BLaER1 treated with 17β-estradiol and CSF1 and Interleukin-3, amounts not matched to agents 10 nM and 100 nM (cell line): ENCODE measurements at regions not wholly inside any gene's neighbourhood (a gene's known extent, or its start where the extent isn't known, plus 50 kb on each side); places are given as distances from the start of the nearest gene placed in this dataset.
A peak's percentile ranks its signal among the peaks of the same experiment; 100 is the strongest.

Experiments used
- H3K27ac ChIP-seq, 11 experiments: shearing (Covaris generic); formaldehyde crosslinking; 2 replicates each; pipeline ENCODE4 v1.8.1; 2022
- H3K27me3 ChIP-seq, 11 experiments: shearing (Covaris generic); formaldehyde crosslinking; 2 replicates each; pipeline ENCODE4 v1.8.1; 2022
- H3K36me3 ChIP-seq, 11 experiments: shearing (Covaris generic); formaldehyde crosslinking; 2 replicates each; pipeline ENCODE4 v1.8.1; 2022
- H3K4me1 ChIP-seq, 10 experiments: shearing (Covaris generic); formaldehyde crosslinking; 2 replicates each; pipeline ENCODE4 v1.8.1; 2022
- H3K4me2 ChIP-seq, 11 experiments: shearing (Covaris generic); formaldehyde crosslinking; 2 replicates each; pipeline ENCODE4 v1.8.1; 2022
- H3K4me3 ChIP-seq, 10 experiments: shearing (Covaris generic); formaldehyde crosslinking; 2 replicates each; pipeline ENCODE4 v1.8.1; 2022
- H3K9ac ChIP-seq, 11 experiments: shearing (Covaris generic); formaldehyde crosslinking; 2 replicates each; pipeline ENCODE4 v1.8.1; 2022
- H3K9me3 ChIP-seq, 11 experiments: shearing (Covaris generic); formaldehyde crosslinking; replicated peaks in 1 of 11; 2 replicates each; pipeline ENCODE4 v1.8.1; 2022
- H4K20me1 ChIP-seq, 11 experiments: shearing (Covaris generic); formaldehyde crosslinking; 2 replicates each; pipeline ENCODE4 v1.8.1; 2022
- Cebpa-rat ChIP-seq, 11 experiments: shearing (Covaris generic); IDR thresholded peaks; 2 replicates each; pipeline ENCODE4 v1.8.1; 2022

GRCh38 chr16:61569028-61569427 is 467.2 kb downstream of the CDH8 start:
- no peak for TF ChIP-seq Cebpa-rat (IDR thresholded peaks at IDR 0.05)
- H4K20me1 ChIP-seq, result no peaks in the 10 kb centered on the region
- no peak overlapping the region for H3K4me2 ChIP-seq
- no peaks in the 10 kb centered on the region for H3K36me3 ChIP-seq
- no peak overlapping the region for H3K9ac ChIP-seq
- H3K27me3 ChIP-seq, result no peaks in the 10 kb centered on the region
- H3K27ac ChIP-seq, result no peak overlapping the region
- no peaks in the 10 kb centered on the region for H3K9me3 ChIP-seq
- H3K4me3 ChIP-seq, result no peak overlapping the region
- H3K4me1 ChIP-seq, result no peaks in the 10 kb centered on the region

- no peak for TF ChIP-seq Cebpa-rat (IDR thresholded peaks at IDR 0.05)
- Histone ChIP-seq H3K4me1 (no peaks in the 10 kb centered on the region), H3K36me3 (no peaks in the 10 kb centered on the region), H3K4me3 (no peak overlapping the region), H3K9me3 (no peaks in the 10 kb centered on the region), H3K4me2 (no peak overlapping the region), H3K9ac (no peak overlapping the region), H3K27ac (no peak overlapping the region), H4K20me1 (no peaks in the 10 kb centered on the region), H3K27me3 (no peaks in the 10 kb centered on the region)
Observed at GRCh38 chr16:61564716-61565115, 471.5 kb downstream of the CDH8 start.

- TF ChIP-seq Cebpa-rat (IDR thresholded peaks at IDR 0.05), result no peak
- Histone ChIP-seq H3K4me1 (no peaks in the 10 kb centered on the region), H4K20me1 (no peaks in the 10 kb centered on the region)
Observed at GRCh38 chr16:61555718-61556441, 480.4 kb downstream of the CDH8 start.

GRCh38 chr16:61549327-61549726 is 486.9 kb downstream of the CDH8 start:
- H3K4me3 ChIP-seq, result no peak overlapping the region
- H3K36me3 ChIP-seq, result no peaks in the 10 kb centered on the region
- H3K9me3 ChIP-seq, result no peaks in the 10 kb centered on the region
- H4K20me1 ChIP-seq, result no peaks in the 10 kb centered on the region
- H3K4me2 ChIP-seq, result peak overlapping the region in 2 of 11 experiments; percentile 55 to 56; a peak in 4 of 22 replicates
- H3K4me1 ChIP-seq, result peaks cover 0 to 11% (median 0%) of the 10 kb centered on the region in 10 experiments; a peak in 4 of 20 replicates
- no peak overlapping the region for H3K27ac ChIP-seq
- H3K9ac ChIP-seq, result no peak overlapping the region
- TF ChIP-seq Cebpa-rat (IDR thresholded peaks at IDR 0.05), result no peak
- no peaks in the 10 kb centered on the region for H3K27me3 ChIP-seq

More at GRCh38 chr16:61555718-61556441, 480.4 kb downstream of the CDH8 start:
- Histone ChIP-seq H3K9ac (no peak overlapping the region), H3K36me3 (no peaks in the 10 kb centered on the region), H3K4me3 (no peak overlapping the region), H3K4me2 (no peak overlapping the region), H3K27ac (no peak overlapping the region), H3K9me3 (no peaks in the 10 kb centered on the region), H3K27me3 (no peaks in the 10 kb centered on the region)

- Histone ChIP-seq H4K20me1 (no peaks in the 10 kb centered on the region), H3K36me3 (no peaks in the 10 kb centered on the region), H3K27ac (no peak overlapping the region), H3K4me2 (no peak overlapping the region), H3K4me1 (peaks cover 0 to 11% (median 0%) of the 10 kb centered on the region in 10 experiments; a peak in 4 of 20 replicates), H3K4me3 (no peak overlapping the region), H3K27me3 (no peaks in the 10 kb centered on the region), H3K9me3 (no peaks in the 10 kb centered on the region), H3K9ac (no peak overlapping the region)
- no peak for TF ChIP-seq Cebpa-rat (IDR thresholded peaks at IDR 0.05)
Observed at GRCh38 chr16:61547626-61548025, 488.6 kb downstream of the CDH8 start.

GRCh38 chr16:61544165-61544564 is 492.1 kb downstream of the CDH8 start:
- Histone ChIP-seq H3K9me3 (no peaks in the 10 kb centered on the region), H3K27me3 (no peaks in the 10 kb centered on the region), H3K36me3 (no peaks in the 10 kb centered on the region), H3K27ac (no peak overlapping the region), H4K20me1 (no peaks in the 10 kb centered on the region), H3K4me2 (no peak overlapping the region), H3K4me3 (no peak overlapping the region), H3K9ac (no peak overlapping the region), H3K4me1 (peaks cover 0 to 5% (median 0%) of the 10 kb centered on the region in 10 experiments; a peak in 4 of 20 replicates)
- TF ChIP-seq Cebpa-rat (IDR thresholded peaks at IDR 0.05), result no peak

- H3K9ac ChIP-seq, result no peak overlapping the region
- no peak overlapping the region for H3K4me3 ChIP-seq
- no peak overlapping the region for H3K27ac ChIP-seq
- H4K20me1 ChIP-seq, result no peaks in the 10 kb centered on the region
- H3K9me3 ChIP-seq, result no peaks in the 10 kb centered on the region; a peak in 1 of 22 replicates
- TF ChIP-seq Cebpa-rat (IDR thresholded peaks at IDR 0.05), result no peak
- H3K4me1 ChIP-seq, result no peaks in the 10 kb centered on the region
- H3K27me3 ChIP-seq, result no peaks in the 10 kb centered on the region
- H3K4me2 ChIP-seq, result no peak overlapping the region
- H3K36me3 ChIP-seq, result no peaks in the 10 kb centered on the region
Observed at GRCh38 chr16:61540216-61540615, 496.0 kb downstream of the CDH8 start.

- no peaks in the 10 kb centered on the region for H3K27me3 ChIP-seq
- H3K27ac ChIP-seq, result no peak overlapping the region
- H3K4me2 ChIP-seq, result no peak overlapping the region
- no peak overlapping the region for H3K9ac ChIP-seq
- no peak for TF ChIP-seq Cebpa-rat (IDR thresholded peaks at IDR 0.05)
- H3K4me1 ChIP-seq, result no peaks in the 10 kb centered on the region
- no peaks in the 10 kb centered on the region for H3K9me3 ChIP-seq
- H3K4me3 ChIP-seq, result no peak overlapping the region
- H3K36me3 ChIP-seq, result no peaks in the 10 kb centered on the region
- H4K20me1 ChIP-seq, result no peaks in the 10 kb centered on the region
Observed at GRCh38 chr16:61530697-61531096, 505.5 kb downstream of the CDH8 start.

- no peak overlapping the region for H3K4me3 ChIP-seq
- H3K36me3 ChIP-seq, result no peaks in the 10 kb centered on the region
- no peak overlapping the region for H3K4me2 ChIP-seq
- no peak overlapping the region for H3K27ac ChIP-seq
- H4K20me1 ChIP-seq, result no peaks in the 10 kb centered on the region
- H3K9me3 ChIP-seq, result no peaks in the 10 kb centered on the region
- H3K9ac ChIP-seq, result no peak overlapping the region
- H3K27me3 ChIP-seq, result no peaks in the 10 kb centered on the region
- no peak for TF ChIP-seq Cebpa-rat (IDR thresholded peaks at IDR 0.05)
- H3K4me1 ChIP-seq, result no peaks in the 10 kb centered on the region
Observed at GRCh38 chr16:61500851-61501250, 535.4 kb downstream of the CDH8 start.

GRCh38 chr16:61480250-61480649 is 556.0 kb downstream of the CDH8 start:
- no peaks in the 10 kb centered on the region for H4K20me1 ChIP-seq
- H3K4me3 ChIP-seq, result no peak overlapping the region
- H3K27me3 ChIP-seq, result no peaks in the 10 kb centered on the region
- H3K36me3 ChIP-seq, result no peaks in the 10 kb centered on the region
- no peak overlapping the region for H3K27ac ChIP-seq
- no peaks in the 10 kb centered on the region for H3K4me1 ChIP-seq
- H3K4me2 ChIP-seq, result no peak overlapping the region
- no peak overlapping the region for H3K9ac ChIP-seq
- no peaks in the 10 kb centered on the region for H3K9me3 ChIP-seq
- TF ChIP-seq Cebpa-rat (IDR thresholded peaks at IDR 0.05), result no peak
